ENCODE measurements at regions not wholly inside any gene's neighbourhood (a gene's known extent, or its start where the extent isn't known, plus 50 kb on each side); places are given as distances from the start of the nearest gene placed in this dataset.

DNA sequence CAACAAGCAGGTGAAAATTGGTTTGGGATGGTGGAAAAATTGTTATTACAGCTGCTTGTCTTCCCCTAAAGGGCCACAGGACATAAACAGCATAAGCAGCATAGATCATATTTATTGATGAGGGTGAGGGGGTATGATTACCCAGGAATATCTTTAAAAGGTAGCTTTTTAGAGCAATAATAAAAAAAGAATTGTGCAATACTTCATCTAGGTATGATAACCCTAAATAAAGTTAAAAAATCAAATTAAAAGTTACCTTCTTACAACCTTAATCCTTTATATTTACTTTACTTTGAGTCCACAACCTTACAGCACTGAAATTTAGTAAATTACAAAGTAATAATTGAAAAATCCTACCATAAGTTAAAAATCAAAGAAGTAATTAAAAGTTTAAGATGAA is 653.3 kb upstream of the RGS18 start:
- Histone ChIP-seq H3K27ac (ENCODE audit: insufficient read length, low read depth, low read length) (no peak overlapping the region), H4K8ac (replicated peaks; ENCODE audit: insufficient read length, low read depth, low read length) (no peak overlapping the region), H3K9ac (ENCODE audit: extremely low read depth, insufficient read length, low read length) (no peak overlapping the region), H4K20me1 (ENCODE audit: control insufficient read depth, insufficient read depth, insufficient read length) (no peaks in the 10 kb centered on the region), H2AFZ (ENCODE audit: low read length) (no peak overlapping the region), H2BK12ac (ENCODE audit: insufficient read length, low read depth, low read length) (no peak overlapping the region), H3K23ac (ENCODE audit: insufficient read length, low read depth, low read length) (no peak overlapping the region), H3K79me1 (ENCODE audit: insufficient read depth, low read depth, low read length, poor library complexity, severe bottlenecking) (no peaks in the 10 kb centered on the region), H3K4ac (ENCODE audit: low read depth, low read length) (no peak overlapping the region), H4K91ac (ENCODE audit: insufficient read length, low read depth, low read length) (no peak overlapping the region), H4K5ac (ENCODE audit: insufficient read length, low read depth, low read length) (no peak overlapping the region), H3K9me3 (ENCODE audit: control insufficient read depth, low read depth, low read length) (no peaks in the 10 kb centered on the region), H2AK5ac (ENCODE audit: insufficient read length, low read length) (no peak overlapping the region), H3T11ph (ENCODE audit: low read length) (no peak overlapping the region), H2BK120ac (ENCODE audit: low read depth, low read length, poor library complexity, severe bottlenecking) (no peak overlapping the region), H2BK5ac (ENCODE audit: insufficient read length, low read length) (no peak overlapping the region), H3K18ac (ENCODE audit: insufficient read length, low read depth, low read length) (no peak overlapping the region), H3K56ac (ENCODE audit: insufficient read length, low read depth, low read length) (no peak overlapping the region), H3K14ac (ENCODE audit: insufficient read depth, low read length) (no peak overlapping the region), H3K4me1 (ENCODE audit: insufficient read depth, low read length) (no peaks in the 10 kb centered on the region), H3K23me2 (ENCODE audit: insufficient read length, low read depth, low read length, poor library complexity, severe bottlenecking) (no peaks in the 10 kb centered on the region), H2BK20ac (ENCODE audit: low read depth, low read length, poor library complexity, severe bottlenecking) (no peak overlapping the region), H3K79me2 (ENCODE audit: insufficient read depth, low read length) (no peaks in the 10 kb centered on the region), H3K27me3 (ENCODE audit: insufficient read depth, low read length) (no peaks in the 10 kb centered on the region), H2BK15ac (ENCODE audit: low read depth, low read length) (no peak overlapping the region), H3K4me2 (ENCODE audit: insufficient read depth, insufficient read length, low read length) (no peak overlapping the region)
- TF ChIP-seq, protein P1, sequence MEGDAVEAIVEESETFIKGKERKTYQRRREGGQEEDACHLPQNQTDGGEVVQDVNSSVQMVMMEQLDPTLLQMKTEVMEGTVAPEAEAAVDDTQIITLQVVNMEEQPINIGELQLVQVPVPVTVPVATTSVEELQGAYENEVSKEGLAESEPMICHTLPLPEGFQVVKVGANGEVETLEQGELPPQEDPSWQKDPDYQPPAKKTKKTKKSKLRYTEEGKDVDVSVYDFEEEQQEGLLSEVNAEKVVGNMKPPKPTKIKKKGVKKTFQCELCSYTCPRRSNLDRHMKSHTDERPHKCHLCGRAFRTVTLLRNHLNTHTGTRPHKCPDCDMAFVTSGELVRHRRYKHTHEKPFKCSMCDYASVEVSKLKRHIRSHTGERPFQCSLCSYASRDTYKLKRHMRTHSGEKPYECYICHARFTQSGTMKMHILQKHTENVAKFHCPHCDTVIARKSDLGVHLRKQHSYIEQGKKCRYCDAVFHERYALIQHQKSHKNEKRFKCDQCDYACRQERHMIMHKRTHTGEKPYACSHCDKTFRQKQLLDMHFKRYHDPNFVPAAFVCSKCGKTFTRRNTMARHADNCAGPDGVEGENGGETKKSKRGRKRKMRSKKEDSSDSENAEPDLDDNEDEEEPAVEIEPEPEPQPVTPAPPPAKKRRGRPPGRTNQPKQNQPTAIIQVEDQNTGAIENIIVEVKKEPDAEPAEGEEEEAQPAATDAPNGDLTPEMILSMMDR (conservative IDR thresholded peaks at IDR 0.05), result no peak
- DNase-seq, result no peak
- Mint-ChIP-seq H3K9me3 (no peaks in the 10 kb centered on the region), H3K36me3 (ENCODE audit: insufficient read depth in 1 of 3, low read depth in 3 of 3) (no peaks in the 10 kb centered on the region), H3K27me3 (ENCODE audit: low read depth) (no peaks in the 10 kb centered on the region), H3K27ac (no peak overlapping the region), H3K4me3 (no peak overlapping the region), H3K4me1 (no peaks in the 10 kb centered on the region)
